ENCODE measurements at regions not wholly inside any gene's neighbourhood (a gene's known extent, or its start where the extent isn't known, plus 50 kb on each side); places are given as distances from the start of the nearest gene placed in this dataset.

DNA sequence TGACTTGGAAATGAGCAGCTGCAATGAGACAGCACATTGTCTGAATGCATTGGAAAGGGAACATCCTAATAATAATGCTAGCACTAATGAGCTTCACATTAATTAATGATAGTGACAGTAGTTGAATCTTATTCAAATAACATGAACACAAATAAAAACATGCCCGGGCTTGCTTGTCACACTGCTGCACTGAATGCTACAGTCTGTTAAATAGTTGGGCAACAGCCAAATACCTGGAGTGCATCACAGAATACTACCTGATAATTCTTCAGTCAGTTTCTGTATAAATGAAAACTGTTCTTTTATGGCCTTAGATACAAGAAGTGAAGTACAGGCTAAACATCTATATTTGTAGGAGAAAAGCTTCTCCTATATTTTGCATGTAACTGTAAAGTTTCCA is 458.7 kb downstream of the RNF144B start:
- no peak for TF ChIP-seq POLR2A (IDR thresholded peaks at IDR 0.05)
- TF ChIP-seq, protein P1, sequence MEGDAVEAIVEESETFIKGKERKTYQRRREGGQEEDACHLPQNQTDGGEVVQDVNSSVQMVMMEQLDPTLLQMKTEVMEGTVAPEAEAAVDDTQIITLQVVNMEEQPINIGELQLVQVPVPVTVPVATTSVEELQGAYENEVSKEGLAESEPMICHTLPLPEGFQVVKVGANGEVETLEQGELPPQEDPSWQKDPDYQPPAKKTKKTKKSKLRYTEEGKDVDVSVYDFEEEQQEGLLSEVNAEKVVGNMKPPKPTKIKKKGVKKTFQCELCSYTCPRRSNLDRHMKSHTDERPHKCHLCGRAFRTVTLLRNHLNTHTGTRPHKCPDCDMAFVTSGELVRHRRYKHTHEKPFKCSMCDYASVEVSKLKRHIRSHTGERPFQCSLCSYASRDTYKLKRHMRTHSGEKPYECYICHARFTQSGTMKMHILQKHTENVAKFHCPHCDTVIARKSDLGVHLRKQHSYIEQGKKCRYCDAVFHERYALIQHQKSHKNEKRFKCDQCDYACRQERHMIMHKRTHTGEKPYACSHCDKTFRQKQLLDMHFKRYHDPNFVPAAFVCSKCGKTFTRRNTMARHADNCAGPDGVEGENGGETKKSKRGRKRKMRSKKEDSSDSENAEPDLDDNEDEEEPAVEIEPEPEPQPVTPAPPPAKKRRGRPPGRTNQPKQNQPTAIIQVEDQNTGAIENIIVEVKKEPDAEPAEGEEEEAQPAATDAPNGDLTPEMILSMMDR (IDR thresholded peaks at IDR 0.05) = no peak

Data from sigmoid colon (tissue), 3 donors.